ENCODE measurements at regions not wholly inside any gene's neighbourhood (a gene's known extent, or its start where the extent isn't known, plus 50 kb on each side); places are given as distances from the start of the nearest gene placed in this dataset.

GRCh38 chr15:67927501-67928168 is 87.8 kb upstream of the RNU6-1 start:
- no peaks in the 10 kb centered on the region for H3F3A ChIP-seq (ENCODE audit: low read depth)
- no peaks in the 10 kb centered on the region for H3K9me3 ChIP-seq (ENCODE audit: insufficient read depth, low read depth, low read length)
- H4K20me1 ChIP-seq (ENCODE audit: insufficient read depth, low read length, poor library complexity, severe bottlenecking): no peaks in the 10 kb centered on the region
- no peak overlapping the region for H3K9ac ChIP-seq (ENCODE audit: low read depth, low read length, poor library complexity, severe bottlenecking)
- TF ChIP-seq EZH2phosphoT487 (IDR thresholded peaks at IDR 0.05; ENCODE audit: borderline replicate concordance): no peak
- no peak for TF ChIP-seq CTCF (conservative IDR thresholded peaks at IDR 0.05; ENCODE audit: low read length)
- H3K4me2 ChIP-seq (ENCODE audit: low read depth, low read length, poor library complexity, severe bottlenecking): no peak overlapping the region
- H2AFZ ChIP-seq (ENCODE audit: low read length): no peak overlapping the region
- no peaks in the 10 kb centered on the region for H3K4me1 ChIP-seq (ENCODE audit: insufficient read depth, low read length, poor library complexity, severe bottlenecking)
- H3K79me2 ChIP-seq (ENCODE audit: insufficient read depth, low read length): no peaks in the 10 kb centered on the region
- H3K27me3 ChIP-seq (ENCODE audit: insufficient read depth, low read length, poor library complexity, severe bottlenecking): no peaks in the 10 kb centered on the region
- H3K9me2 ChIP-seq (replicated peaks; ENCODE audit: low read depth, low read length): no peaks in the 10 kb centered on the region
- no peaks in the 10 kb centered on the region for H3K36me3 ChIP-seq (ENCODE audit: insufficient read depth, low read length)
- no peak overlapping the region for H3K4me3 ChIP-seq (ENCODE audit: low read length, poor library complexity, severe bottlenecking)

GRCh38 chr15:67928666-67929065 is 88.8 kb upstream of the RNU6-1 start:
- Histone ChIP-seq H3K9me2 (replicated peaks; ENCODE audit: low read depth, low read length) (no peaks in the 10 kb centered on the region), H3F3A (ENCODE audit: low read depth) (no peaks in the 10 kb centered on the region), H3K79me2 (ENCODE audit: insufficient read depth, low read length) (no peaks in the 10 kb centered on the region), H3K27me3 (ENCODE audit: insufficient read depth, low read length, poor library complexity, severe bottlenecking) (no peaks in the 10 kb centered on the region), H3K4me1 (ENCODE audit: insufficient read depth, low read length, poor library complexity, severe bottlenecking) (peaks cover under 1% of the 10 kb centered on the region), H2AFZ (ENCODE audit: low read length) (no peak overlapping the region), H3K4me2 (ENCODE audit: low read depth, low read length, poor library complexity, severe bottlenecking) (no peak overlapping the region), H4K20me1 (ENCODE audit: insufficient read depth, low read length, poor library complexity, severe bottlenecking) (no peaks in the 10 kb centered on the region), H3K9me3 (ENCODE audit: insufficient read depth, low read depth, low read length) (no peaks in the 10 kb centered on the region), H3K36me3 (ENCODE audit: insufficient read depth, low read length) (no peaks in the 10 kb centered on the region), H3K4me3 (ENCODE audit: low read length, poor library complexity, severe bottlenecking) (no peak overlapping the region), H3K9ac (ENCODE audit: low read depth, low read length, poor library complexity, severe bottlenecking) (no peak overlapping the region)
- TF ChIP-seq CTCF (conservative IDR thresholded peaks at IDR 0.05; ENCODE audit: low read length) (no peak), EZH2phosphoT487 (IDR thresholded peaks at IDR 0.05; ENCODE audit: borderline replicate concordance) (no peak)

GRCh38 chr15:67930720-67931119 is 90.9 kb upstream of the RNU6-1 start:
- no peaks in the 10 kb centered on the region for H3K27me3 ChIP-seq (ENCODE audit: insufficient read depth, low read length, poor library complexity, severe bottlenecking)
- no peaks in the 10 kb centered on the region for H3K36me3 ChIP-seq (ENCODE audit: insufficient read depth, low read length)
- no peak overlapping the region for H3K9ac ChIP-seq (ENCODE audit: low read depth, low read length, poor library complexity, severe bottlenecking)
- no peaks in the 10 kb centered on the region for H4K20me1 ChIP-seq (ENCODE audit: insufficient read depth, low read length, poor library complexity, severe bottlenecking)
- no peak overlapping the region for H2AFZ ChIP-seq (ENCODE audit: low read length)
- no peak overlapping the region for H3K4me2 ChIP-seq (ENCODE audit: low read depth, low read length, poor library complexity, severe bottlenecking)
- H3K9me2 ChIP-seq (replicated peaks; ENCODE audit: low read depth, low read length): no peaks in the 10 kb centered on the region
- H3K9me3 ChIP-seq (ENCODE audit: insufficient read depth, low read depth, low read length): no peaks in the 10 kb centered on the region
- no peak overlapping the region for H3K4me3 ChIP-seq (ENCODE audit: low read length, poor library complexity, severe bottlenecking)
- H3K79me2 ChIP-seq (ENCODE audit: insufficient read depth, low read length): no peaks in the 10 kb centered on the region
- H3K4me1 ChIP-seq (ENCODE audit: insufficient read depth, low read length, poor library complexity, severe bottlenecking): peaks cover 10% of the 10 kb centered on the region
- H3F3A ChIP-seq (ENCODE audit: low read depth): no peaks in the 10 kb centered on the region
- no peak for TF ChIP-seq CTCF (conservative IDR thresholded peaks at IDR 0.05; ENCODE audit: low read length)
- no peak for TF ChIP-seq EZH2phosphoT487 (IDR thresholded peaks at IDR 0.05; ENCODE audit: borderline replicate concordance)

All from Loucy (cell line).